T1000 (cell line): ENCODE measurements at regions not wholly inside any gene's neighbourhood (a gene's known extent, or its start where the extent isn't known, plus 50 kb on each side); places are given as distances from the start of the nearest gene placed in this dataset.

Source experiments
- DNase-seq: peaks from one replicate; lab custom pipeline; 2025; ENCODE audit warnings: mixed read lengths; lab: John Stamatoyannopoulos, UW

DNA sequence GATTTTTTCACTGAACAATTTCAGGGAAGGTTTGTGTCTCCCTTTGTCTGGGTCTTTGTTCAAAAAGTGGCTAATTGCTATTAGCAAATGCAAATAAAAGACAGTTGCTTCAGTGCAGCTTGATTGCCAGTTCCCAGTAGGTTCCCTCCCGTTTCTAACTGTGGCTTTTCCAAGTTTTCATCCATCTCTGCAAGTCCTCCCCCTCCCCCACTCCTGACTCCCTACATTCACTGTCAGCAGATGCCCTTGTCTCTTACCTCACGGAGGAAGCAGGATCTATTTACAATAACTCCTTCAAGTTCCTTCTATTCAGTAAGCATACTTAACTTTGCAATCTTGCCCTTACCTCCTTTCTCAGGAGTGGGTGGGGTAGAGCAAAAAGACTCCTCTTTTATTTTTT lies 55.4 kb upstream of the SCEL start:
- no peak for DNase-seq

DNA sequence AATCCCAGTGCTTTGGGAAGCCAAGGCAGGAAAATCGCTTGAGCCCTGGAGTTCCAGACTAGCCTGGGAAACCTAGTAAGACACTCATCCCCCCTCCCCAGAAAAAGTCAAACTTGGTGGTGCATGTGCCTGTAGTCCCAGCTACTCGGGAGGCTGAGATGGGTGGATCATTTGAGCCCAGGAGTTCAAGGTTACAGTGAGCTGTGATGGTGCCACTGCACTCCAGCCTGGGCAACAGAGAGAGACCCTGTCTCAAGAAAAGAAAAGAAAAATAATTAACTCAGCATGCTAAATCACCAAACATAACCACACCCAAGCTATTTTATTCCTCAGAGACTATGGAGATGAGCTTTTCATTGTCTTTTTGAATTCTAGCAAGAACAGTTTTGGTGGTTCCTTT lies 56.2 kb upstream of the SCEL start:
- DNase-seq, result no peak

DNA sequence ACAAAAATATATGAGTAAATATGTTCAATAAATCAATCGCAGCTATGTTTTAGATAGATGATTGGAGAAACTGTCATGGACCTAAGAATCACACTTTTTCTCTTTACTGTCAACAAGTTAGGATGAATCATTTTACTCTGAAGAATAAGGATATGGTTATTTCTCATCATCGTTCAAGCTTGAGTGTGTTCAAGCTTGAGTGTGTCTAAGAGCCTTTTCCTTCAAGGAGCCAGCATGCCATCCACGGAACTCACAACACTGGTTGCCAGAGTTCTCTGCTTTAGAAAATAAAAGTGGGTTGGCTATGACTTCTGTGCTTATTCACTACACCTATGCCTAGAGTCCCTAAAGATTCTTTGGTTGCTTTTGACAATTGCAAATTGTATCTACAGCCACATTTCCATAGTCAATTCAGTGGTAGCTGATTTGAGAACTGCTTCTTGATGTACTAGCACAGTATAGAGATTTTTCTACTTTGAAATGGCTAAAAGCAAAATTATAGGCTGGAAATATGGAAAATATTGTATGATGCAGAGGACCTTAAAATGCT lies 58.1 kb upstream of the SCEL start:
- DNase-seq, result no peak

- DNase-seq, result no peak
Observed at GRCh38 chr13:77476456-77476855, 59.0 kb upstream of the SCEL start.

GRCh38 chr13:77475345-77476084 lies 60.0 kb upstream of the SCEL start:
- no peak for DNase-seq

GRCh38 chr13:77470986-77471385 lies 64.5 kb upstream of the SCEL start:
- no peak for DNase-seq

- no peak for DNase-seq
Observed at GRCh38 chr13:77466753-77467422, 68.6 kb upstream of the SCEL start.

DNA sequence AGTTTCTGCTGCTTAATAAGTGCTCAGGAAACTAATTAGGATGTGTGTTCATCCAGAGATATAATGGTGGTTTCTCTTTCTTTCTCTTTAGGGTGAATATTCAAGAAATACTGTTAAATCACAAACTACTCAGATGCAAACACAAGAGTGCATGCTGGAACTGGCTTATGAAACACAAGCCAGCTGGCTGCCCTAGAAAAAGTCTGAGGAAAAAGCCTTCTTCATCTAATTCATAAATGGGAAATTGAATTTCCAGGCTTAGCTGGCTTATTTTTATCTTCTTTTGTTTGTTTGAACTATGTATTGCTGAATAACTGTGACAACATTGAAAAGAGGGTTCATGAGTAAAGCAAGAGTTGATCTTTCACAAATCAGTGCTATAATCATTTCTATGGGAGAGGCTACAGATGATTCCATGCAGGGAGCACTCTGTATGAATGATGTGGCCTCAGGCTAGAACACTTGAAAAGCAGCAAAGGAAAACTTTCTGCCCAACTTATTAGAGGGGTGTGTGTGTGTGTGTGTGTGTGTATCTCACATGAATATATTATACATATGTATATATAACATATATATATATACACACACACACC lies 69.8 kb upstream of the SCEL start:
- DNase-seq, result no peak

DNA sequence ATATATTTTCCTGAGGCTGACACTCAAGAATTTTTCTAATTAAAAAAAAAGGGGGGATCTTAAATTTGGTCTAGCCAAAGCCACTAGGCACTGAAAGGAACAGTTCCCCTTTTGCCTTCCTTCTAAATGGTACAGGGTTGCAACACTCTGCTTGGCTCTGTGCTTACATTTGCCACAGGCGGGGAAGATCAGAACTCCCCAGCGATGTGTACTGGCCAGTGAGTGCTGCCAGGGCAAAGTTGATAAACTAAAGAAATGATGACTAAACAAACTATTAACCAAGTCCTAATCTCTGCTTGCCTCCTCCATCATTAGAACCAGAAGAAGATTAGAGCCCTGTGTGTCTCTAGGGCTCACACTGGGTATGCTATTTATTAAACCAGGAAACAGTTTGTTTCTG lies 75.3 kb upstream of the SCEL start:
- DNase-seq, result no peak

- DNase-seq, result no peak
Observed at GRCh38 chr13:77459592-77459991, 75.9 kb upstream of the SCEL start.

DNA sequence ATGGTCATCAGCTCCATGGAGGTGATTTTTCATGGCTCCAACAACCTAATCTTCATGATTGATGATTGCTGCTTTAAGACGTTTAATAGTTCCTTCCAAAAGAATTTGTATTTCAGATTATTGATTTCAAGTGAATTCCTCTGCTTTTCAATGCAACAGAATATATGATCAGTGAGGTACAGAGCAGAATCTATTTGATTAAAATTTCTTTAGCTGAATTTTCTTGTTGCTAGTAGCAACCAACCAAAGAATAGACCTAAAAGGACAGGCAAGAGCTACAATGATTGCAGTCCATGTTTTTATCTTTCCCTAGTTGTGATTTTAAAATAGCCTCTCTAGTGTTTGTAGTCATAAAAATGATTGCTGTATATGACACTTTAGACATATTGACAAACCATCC lies 76.8 kb upstream of the SCEL start:
- no peak for DNase-seq

DNA sequence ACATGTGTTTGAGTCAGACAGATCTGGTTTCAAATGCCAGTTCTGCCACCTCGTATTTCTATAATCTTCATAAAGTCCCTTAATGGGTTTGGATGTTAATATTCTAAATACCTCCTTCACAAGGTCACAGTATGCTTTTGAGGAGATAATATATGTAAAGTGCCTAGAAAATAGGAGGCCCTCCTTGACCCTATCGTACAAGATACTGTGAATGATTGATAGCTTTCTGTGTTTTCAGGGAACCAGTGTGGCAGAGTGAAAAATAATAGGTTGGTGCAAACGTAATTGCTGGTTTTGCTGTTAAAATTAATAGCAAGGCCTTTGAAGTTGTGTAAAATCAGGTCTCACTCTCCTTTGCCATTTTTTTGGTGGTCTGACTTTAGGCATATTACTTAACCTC lies 77.5 kb upstream of the SCEL start:
- no peak for DNase-seq

DNA sequence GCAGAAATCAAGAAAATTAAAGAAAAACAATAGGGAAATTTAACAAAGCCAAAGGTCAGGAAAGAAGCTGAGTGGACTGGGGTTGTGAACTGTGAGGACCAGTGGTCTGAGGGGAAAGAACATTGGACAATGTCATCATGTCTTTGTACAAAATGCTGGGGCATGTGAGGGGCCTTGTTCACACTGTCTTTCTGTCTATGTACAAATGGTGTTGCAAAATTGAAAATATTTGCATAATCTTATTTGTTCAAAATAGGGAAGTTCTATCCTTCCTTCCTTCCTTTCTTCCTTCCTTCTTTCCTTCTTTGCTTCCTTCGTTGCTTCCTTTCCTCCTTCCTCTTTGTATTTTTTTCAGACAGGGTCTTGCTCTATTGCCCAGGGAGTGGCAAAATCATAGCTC lies 79.2 kb upstream of the SCEL start:
- no peak for DNase-seq

DNA sequence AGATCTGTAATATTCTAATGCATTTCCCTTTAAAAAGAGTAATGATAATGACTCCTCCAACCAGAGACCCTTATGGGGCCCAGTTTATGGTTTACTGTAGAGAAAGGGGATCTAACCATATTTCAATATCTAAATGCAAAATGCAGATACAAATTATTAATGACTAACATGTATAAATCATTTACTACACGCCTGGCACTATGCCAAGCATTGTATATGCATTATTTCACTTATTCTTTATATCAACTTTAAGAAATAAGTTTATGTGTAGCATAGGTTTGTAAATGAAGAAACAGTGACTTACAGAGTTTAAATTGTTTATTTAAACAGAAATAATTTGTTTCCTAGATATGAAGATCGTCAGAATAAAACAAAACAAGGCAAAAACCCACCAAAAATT lies 86.2 kb upstream of the SCEL start:
- DNase-seq, result no peak

- no peak for DNase-seq
Observed at GRCh38 chr13:77448689-77449088, 86.8 kb upstream of the SCEL start.

- DNase-seq, result no peak
Observed at GRCh38 chr13:77443511-77443910, 92.0 kb upstream of the SCEL start.

DNA sequence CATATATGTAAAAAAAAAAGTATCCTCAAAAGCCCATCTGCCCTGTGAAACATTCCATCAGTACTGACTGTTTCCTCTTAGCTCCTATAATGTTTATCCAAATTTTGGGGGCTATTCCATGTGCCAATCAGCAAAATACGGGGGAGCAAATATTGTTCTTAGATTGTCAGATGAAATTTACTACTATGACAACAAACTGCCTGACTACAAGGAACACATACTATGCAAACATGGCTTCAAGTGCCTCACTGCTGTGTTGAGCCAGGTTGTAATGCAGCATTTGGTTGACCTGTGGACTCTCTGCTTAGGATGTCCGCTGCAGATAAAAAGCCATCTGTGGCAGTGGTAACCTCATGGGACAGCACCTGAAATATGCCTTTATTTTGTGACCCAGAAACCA lies 98.2 kb upstream of the SCEL start:
- DNase-seq, result no peak

GRCh38 chr13:77434289-77434688 lies 101.2 kb upstream of the SCEL start:
- DNase-seq, result no peak

DNA sequence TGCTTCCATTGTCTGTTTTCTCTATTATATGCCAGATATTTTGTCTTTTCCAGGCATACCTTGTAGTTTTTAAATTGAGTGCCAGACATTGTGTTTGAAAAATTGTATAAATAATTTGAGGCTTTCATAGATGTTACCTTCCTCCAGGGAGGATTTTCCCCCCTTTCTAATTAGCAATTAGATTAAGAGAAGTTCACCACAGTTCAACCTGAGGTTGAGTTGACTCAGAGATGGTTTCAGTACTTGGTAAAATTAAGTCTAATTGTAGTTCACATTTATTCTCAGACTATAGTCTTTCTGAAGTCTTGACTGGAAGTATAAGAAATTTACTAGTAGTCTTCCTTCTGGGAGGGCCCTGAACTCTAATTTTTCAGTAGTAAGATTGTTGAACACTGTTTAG lies 104.1 kb upstream of the SCEL start:
- no peak for DNase-seq

DNA sequence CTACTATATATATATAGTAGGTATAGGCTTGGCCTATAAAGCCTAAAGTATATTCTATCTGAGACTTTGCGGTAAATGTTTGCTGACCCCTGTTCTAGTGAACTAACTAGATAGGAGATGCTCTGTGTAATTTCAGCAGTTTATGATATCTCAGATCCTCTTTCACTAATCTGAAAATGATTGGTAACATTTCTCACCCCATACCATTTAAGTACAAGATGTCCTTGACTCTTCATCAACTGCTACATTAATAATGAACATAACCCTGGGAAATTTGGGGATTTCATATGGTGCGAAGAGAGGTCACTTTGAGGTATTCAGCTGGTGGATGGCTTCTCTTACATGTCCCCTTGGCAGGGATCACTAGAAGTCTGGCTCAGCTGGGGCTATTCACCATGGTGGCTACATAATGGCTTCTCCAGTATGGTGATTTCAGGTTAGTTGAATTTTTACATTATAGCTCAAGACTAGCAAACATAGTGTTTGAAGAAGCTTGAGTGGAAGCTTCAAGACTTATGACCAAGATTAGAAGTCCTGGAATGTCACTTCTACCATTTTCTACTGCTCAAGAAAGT lies 103.6 kb upstream of the MYCBP2 start:
- DNase-seq, result no peak

- DNase-seq, result peak; percentile 0
Observed at GRCh38 chr13:77429320-77430142, 102.6 kb upstream of the MYCBP2 start.

DNA sequence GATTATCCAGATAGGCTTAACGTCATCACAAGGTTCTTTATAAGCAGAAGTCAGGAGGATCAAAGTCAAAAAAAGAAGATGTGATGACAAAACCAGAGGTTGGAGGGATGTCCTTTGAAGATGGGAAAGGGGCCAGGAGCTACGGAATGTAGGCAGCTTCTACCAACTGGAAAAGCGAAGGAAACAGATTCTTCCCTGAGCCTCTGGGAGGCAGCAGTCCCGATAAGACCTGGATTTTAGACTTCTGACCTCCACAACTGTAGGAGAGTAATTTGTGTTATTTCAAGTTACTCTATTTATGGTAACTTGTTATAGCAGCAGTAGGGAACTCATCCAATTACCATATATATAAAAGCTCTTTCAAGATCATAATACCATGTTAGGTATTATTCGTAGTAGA lies 98.8 kb upstream of the MYCBP2 start:
- DNase-seq, result no peak
